B cell (primary cell): ENCODE measurements at regions not wholly inside any gene's neighbourhood (a gene's known extent, or its start where the extent isn't known, plus 50 kb on each side); places are given as distances from the start of the nearest gene placed in this dataset.

ENCODE experiments used
- CTCF ChIP-seq: fragments of 200-600 bp; IDR thresholded peaks from one replicate; pipeline ENCODE4 v1.8.0; 2022; ENCODE audit warnings: antibody characterized with exemption, mild to moderate bottlenecking
- EZH2 ChIP-seq: IDR thresholded peaks from 2 replicates; pipeline ENCODE4 v1.6.1; 2012; ENCODE audit warnings: borderline replicate concordance, low read depth, mild to moderate bottlenecking, moderate library complexity, low read length; ENCODE audit not compliant: insufficient read depth, poor library complexity, severe bottlenecking

GRCh38 chr12:75848431-75848925, 183.1 kb downstream of the PHLDA1 start:
- no peak for TF ChIP-seq CTCF
- TF ChIP-seq EZH2: no peak
